Parathyroid adenoma (tissue), 2 donors: ENCODE measurements at regions not wholly inside any gene's neighbourhood (a gene's known extent, or its start where the extent isn't known, plus 50 kb on each side); places are given as distances from the start of the nearest gene placed in this dataset.

ENCODE experiments used
- H2AFZ ChIP-seq: fragments of 300-600 bp; sonication (generic); one replicate; pipeline ENCODE4 v1.7.0; 2017; ENCODE audit warnings: antibody characterized with exemption, mild to moderate bottlenecking
- H3K27ac ChIP-seq: fragments of 300-600 bp; sonication (generic); one replicate; pipeline ENCODE4 v1.7.0; 2017
- H3K27me3 ChIP-seq: fragments of 300-600 bp; sonication (generic); one replicate; pipeline ENCODE4 v1.7.0; 2017; ENCODE audit warnings: low read length; ENCODE audit not compliant: control insufficient read depth, insufficient read depth
- H3K36me3 ChIP-seq: fragments of 300-600 bp; sonication (generic); one replicate; pipeline ENCODE4 v1.7.0; 2017; ENCODE audit warnings: low read length; ENCODE audit not compliant: control insufficient read depth, insufficient read depth
- H3K4me1 ChIP-seq: fragments of 300-600 bp; sonication (generic); one replicate; pipeline ENCODE4 v1.7.0; 2017; ENCODE audit warnings: control low read depth
- H3K4me2 ChIP-seq: fragments of 300-600 bp; sonication (generic); one replicate; pipeline ENCODE4 v1.7.0; 2017; ENCODE audit warnings: low read length
- H3K4me3 ChIP-seq: fragments of 300-600 bp; sonication (generic); one replicate; pipeline ENCODE4 v1.7.0; 2017; ENCODE audit warnings: low read depth, low read length
- H3K79me2 ChIP-seq: fragments of 300-600 bp; sonication (generic); one replicate; pipeline ENCODE4 v1.7.0; 2017; ENCODE audit warnings: control low read depth
- H3K9ac ChIP-seq: fragments of 300-600 bp; sonication (generic); one replicate; pipeline ENCODE4 v1.7.0; 2017; ENCODE audit warnings: mild to moderate bottlenecking
- H3K9me3 ChIP-seq: fragments of 300-600 bp; sonication (generic); one replicate; pipeline ENCODE4 v1.7.0; 2017; ENCODE audit warnings: low read length; ENCODE audit not compliant: control insufficient read depth
- CTCF ChIP-seq: fragments of 300-600 bp; sonication (generic); IDR thresholded peaks from one replicate; pipeline ENCODE4 v1.7.0; 2017; ENCODE audit warnings: antibody characterized with exemption, mild to moderate bottlenecking
- donor health status: primary hyperparathyroidism.

- H3K79me2 ChIP-seq: no peaks in the 10 kb centered on the region
- no peaks in the 10 kb centered on the region for H3K27me3 ChIP-seq
- no peak overlapping the region for H3K4me2 ChIP-seq
- no peak overlapping the region for H3K9ac ChIP-seq
- H3K4me3 ChIP-seq: no peak overlapping the region
- TF ChIP-seq CTCF: no peak
- no peaks in the 10 kb centered on the region for H3K9me3 ChIP-seq
- H2AFZ ChIP-seq: no peak overlapping the region
- H3K4me1 ChIP-seq: no peaks in the 10 kb centered on the region
- H3K27ac ChIP-seq: no peak overlapping the region
- no peaks in the 10 kb centered on the region for H3K36me3 ChIP-seq
Observed at GRCh38 chr20:4504814-4505213, 181.4 kb upstream of the PRNP start.

- H3K27me3 ChIP-seq: no peaks in the 10 kb centered on the region
- no peak for TF ChIP-seq CTCF
- H3K4me1 ChIP-seq: no peaks in the 10 kb centered on the region
- no peaks in the 10 kb centered on the region for H3K9me3 ChIP-seq
- H3K79me2 ChIP-seq: no peaks in the 10 kb centered on the region
- no peak overlapping the region for H3K4me2 ChIP-seq
- H3K27ac ChIP-seq: no peak overlapping the region
- no peak overlapping the region for H2AFZ ChIP-seq
- no peak overlapping the region for H3K4me3 ChIP-seq
- H3K36me3 ChIP-seq: no peaks in the 10 kb centered on the region
- H3K9ac ChIP-seq: no peak overlapping the region
Observed at GRCh38 chr20:4502756-4503155, 183.5 kb upstream of the PRNP start.

GRCh38 chr20:4493386-4493785 is 192.9 kb upstream of the PRNP start:
- no peak overlapping the region for H3K4me3 ChIP-seq
- no peaks in the 10 kb centered on the region for H3K9me3 ChIP-seq
- H3K4me1 ChIP-seq: no peaks in the 10 kb centered on the region
- no peaks in the 10 kb centered on the region for H3K27me3 ChIP-seq
- H3K27ac ChIP-seq: no peak overlapping the region
- H2AFZ ChIP-seq: no peak overlapping the region
- H3K4me2 ChIP-seq: no peak overlapping the region
- no peak for TF ChIP-seq CTCF
- no peaks in the 10 kb centered on the region for H3K79me2 ChIP-seq
- H3K36me3 ChIP-seq: no peaks in the 10 kb centered on the region
- H3K9ac ChIP-seq: no peak overlapping the region

GRCh38 chr20:4491643-4492042 is 194.6 kb upstream of the PRNP start:
- no peak for TF ChIP-seq CTCF

GRCh38 chr20:4490606-4491280 is 195.5 kb upstream of the PRNP start:
- Histone ChIP-seq H3K79me2 (no peaks in the 10 kb centered on the region), H3K9ac (no peak overlapping the region), H3K9me3 (no peaks in the 10 kb centered on the region), H3K4me1 (no peaks in the 10 kb centered on the region), H3K36me3 (no peaks in the 10 kb centered on the region), H3K27ac (no peak overlapping the region), H3K27me3 (no peaks in the 10 kb centered on the region), H3K4me2 (no peak overlapping the region), H3K4me3 (no peak overlapping the region), H2AFZ (no peak overlapping the region)
- TF ChIP-seq CTCF: no peak

More at GRCh38 chr20:4491643-4492042, 194.6 kb upstream of the PRNP start:
- Histone ChIP-seq H3K4me1 (no peaks in the 10 kb centered on the region), H3K4me2 (no peak overlapping the region), H3K79me2 (no peaks in the 10 kb centered on the region), H3K27ac (no peak overlapping the region), H3K36me3 (no peaks in the 10 kb centered on the region), H3K9me3 (no peaks in the 10 kb centered on the region), H3K4me3 (no peak overlapping the region), H2AFZ (no peak overlapping the region), H3K9ac (no peak overlapping the region), H3K27me3 (no peaks in the 10 kb centered on the region)
